Testis (tissue), 2 donors: ENCODE measurements at regions not wholly inside any gene's neighbourhood (a gene's known extent, or its start where the extent isn't known, plus 50 kb on each side); places are given as distances from the start of the nearest gene placed in this dataset.

ENCODE experiments used
- POLR2A ChIP-seq: fragments of 450-650 bp; IDR thresholded peaks from one replicate; pipeline ENCODE4 v1.6.1; 2017; ENCODE audit warnings: antibody characterized with exemption, mild to moderate bottlenecking, moderate library complexity
- TF ChIP-seq, protein P1 (sequence below), 3 experiments: fragments of 450-650 bp in 2 of 3; fragments of 200-600 bp in 1 of 3; sonication (generic) in 1 of 3; IDR thresholded peaks; one replicate each; pipeline ENCODE4 v1.5.1; 2016 to 2019; ENCODE audit warnings: antibody characterized with exemption in 3 of 3, mild to moderate bottlenecking in 2 of 3, moderate library complexity in 1 of 3

GRCh38 chr18:30440351-30440750 is 602.2 kb downstream of the DSC3 start:
- TF ChIP-seq, protein P1, sequence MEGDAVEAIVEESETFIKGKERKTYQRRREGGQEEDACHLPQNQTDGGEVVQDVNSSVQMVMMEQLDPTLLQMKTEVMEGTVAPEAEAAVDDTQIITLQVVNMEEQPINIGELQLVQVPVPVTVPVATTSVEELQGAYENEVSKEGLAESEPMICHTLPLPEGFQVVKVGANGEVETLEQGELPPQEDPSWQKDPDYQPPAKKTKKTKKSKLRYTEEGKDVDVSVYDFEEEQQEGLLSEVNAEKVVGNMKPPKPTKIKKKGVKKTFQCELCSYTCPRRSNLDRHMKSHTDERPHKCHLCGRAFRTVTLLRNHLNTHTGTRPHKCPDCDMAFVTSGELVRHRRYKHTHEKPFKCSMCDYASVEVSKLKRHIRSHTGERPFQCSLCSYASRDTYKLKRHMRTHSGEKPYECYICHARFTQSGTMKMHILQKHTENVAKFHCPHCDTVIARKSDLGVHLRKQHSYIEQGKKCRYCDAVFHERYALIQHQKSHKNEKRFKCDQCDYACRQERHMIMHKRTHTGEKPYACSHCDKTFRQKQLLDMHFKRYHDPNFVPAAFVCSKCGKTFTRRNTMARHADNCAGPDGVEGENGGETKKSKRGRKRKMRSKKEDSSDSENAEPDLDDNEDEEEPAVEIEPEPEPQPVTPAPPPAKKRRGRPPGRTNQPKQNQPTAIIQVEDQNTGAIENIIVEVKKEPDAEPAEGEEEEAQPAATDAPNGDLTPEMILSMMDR (IDR thresholded peaks at IDR 0.05) = no peak
- TF ChIP-seq POLR2A = no peak
